SK-N-SH (cell line): ENCODE measurements at regions not wholly inside any gene's neighbourhood (a gene's known extent, or its start where the extent isn't known, plus 50 kb on each side); places are given as distances from the start of the nearest gene placed in this dataset.

Experiments
- CTCF ChIA-PET: fragments of 300-600, 350-600 bp; formaldehyde crosslinking; extraction: SDS; loops from one replicate; lab custom pipeline; 2021; lab: Yijun Ruan, JAX
- POLR2A ChIA-PET: fragments of 350-600 bp; sonication (Branson Sonifier 250); formaldehyde crosslinking; extraction: SDS; loops from one replicate; lab custom pipeline; 2020; ENCODE audit warnings: antibody characterized with exemption, inconsistent platforms; lab: Yijun Ruan, JAX
- DNase-seq: peaks from one replicate; pipeline ENCODE4 v3.0.0; 2012
- H2AFZ ChIP-seq: fragments of 200-600 bp; sonication (generic); 2 replicates; pipeline ENCODE4 v1.8.1; 2016; ENCODE audit warnings: antibody characterized with exemption, mild to moderate bottlenecking, low read depth
- H3F3A ChIP-seq: fragments of 200-600 bp; sonication (generic); replicated peaks from 2 replicates; pipeline ENCODE3; 2016; ENCODE audit warnings: antibody characterized with exemption, mild to moderate bottlenecking; ENCODE audit not compliant: insufficient read depth
- H3K27ac ChIP-seq, 2 experiments: fragments of 200-500 bp in 1 of 2; fragments of 200-600 bp in 1 of 2; sonication (Bioruptor generic) in 1 of 2; sonication (generic), shearing (Covaris generic) in 1 of 2; 2 replicates each; pipeline versions ENCODE4 v1.5.1 to v1.6.1; 2014 to 2016; ENCODE audit warnings: low read depth in 2 of 2, inconsistent platforms in 1 of 2, low read length in 1 of 2, mild to moderate bottlenecking in 1 of 2, mixed read lengths in 1 of 2
- H3K27me3 ChIP-seq: fragments of 200-600 bp; sonication (generic), shearing (Covaris generic); 2 replicates; pipeline ENCODE4 v1.6.1; 2016; ENCODE audit warnings: mixed run types; ENCODE audit not compliant: insufficient read depth
- H3K36me3 ChIP-seq, 2 experiments: fragments of 200-500 bp in 1 of 2; fragments of 200-600 bp in 1 of 2; sonication (Bioruptor generic) in 1 of 2; sonication (generic) in 1 of 2; replicated peaks in 1 of 2; 2 replicates each; pipeline versions ENCODE3 to v1.5.1; 2014 to 2016; ENCODE audit warnings: low read length in 1 of 2, mild to moderate bottlenecking in 1 of 2; ENCODE audit not compliant: insufficient read depth in 2 of 2, control insufficient read depth in 1 of 2
- H3K4me1 ChIP-seq, 2 experiments: fragments of 200-500 bp in 1 of 2; fragments of 200-600 bp in 1 of 2; sonication (Bioruptor generic) in 1 of 2; sonication (generic), shearing (Covaris generic) in 1 of 2; 2 replicates each; pipeline versions ENCODE4 v1.5.1 to v1.6.1; 2014 to 2016; ENCODE audit warnings: low read depth in 1 of 2, low read length in 1 of 2, mixed run types in 1 of 2; ENCODE audit not compliant: insufficient read depth in 2 of 2, control insufficient read depth in 1 of 2
- H3K4me2 ChIP-seq: fragments of 200-600 bp; sonication (generic), shearing (Covaris generic); 2 replicates; pipeline ENCODE4 v1.6.1; 2017; ENCODE audit warnings: mixed run types
- H3K4me3 ChIP-seq, 2 experiments: fragments of 200-500 bp in 1 of 2; fragments of 200-600 bp in 1 of 2; sonication (Bioruptor generic) in 1 of 2; sonication (generic), shearing (Covaris generic) in 1 of 2; 2 replicates each; pipeline versions ENCODE4 v1.5.1 to v1.8.1; 2014 to 2016; ENCODE audit warnings: low read depth in 2 of 2, inconsistent platforms in 1 of 2, low read length in 1 of 2, mild to moderate bottlenecking in 1 of 2, mixed read lengths in 1 of 2, moderate library complexity in 1 of 2
- H3K79me2 ChIP-seq: fragments of 200-600 bp; sonication (generic); 2 replicates; pipeline ENCODE4 v1.8.1; 2017; ENCODE audit warnings: mild to moderate bottlenecking; ENCODE audit not compliant: insufficient read depth
- H3K9ac ChIP-seq: fragments of 200-600 bp; sonication (generic); 2 replicates; pipeline ENCODE4 v1.6.1; 2017; ENCODE audit warnings: mixed run types
- H3K9me2 ChIP-seq: fragments of 200-600 bp; sonication (generic); 2 replicates; pipeline ENCODE4 v1.6.1; 2017; ENCODE audit warnings: mixed run types
- H3K9me3 ChIP-seq: fragments of 200-600 bp; sonication (generic); 2 replicates; pipeline ENCODE4 v1.6.1; 2017; ENCODE audit warnings: mixed run types, mild to moderate bottlenecking, moderate library complexity
- H4K20me1 ChIP-seq: fragments of 200-600 bp; sonication (generic); 2 replicates; pipeline ENCODE4 v1.6.1; 2017; ENCODE audit warnings: mild to moderate bottlenecking, mixed run types; ENCODE audit not compliant: insufficient read depth
- CHD2 ChIP-seq: fragments of 150-350 bp; IDR thresholded peaks from 2 replicates; pipeline ENCODE4 v1.6.1; 2018; ENCODE audit warnings: low read length; ENCODE audit not compliant: partially characterized antibody
- FOSL2 ChIP-seq: IDR thresholded peaks from 2 replicates; pipeline ENCODE4 v1.4.0; 2012; ENCODE audit warnings: low read depth, mild to moderate bottlenecking, moderate library complexity, borderline replicate concordance
- FOXJ3 ChIP-seq: sonication (generic); formaldehyde crosslinking; IDR thresholded peaks from 2 replicates; pipeline ENCODE4 v1.5.1; 2020; ENCODE audit warnings: mild to moderate bottlenecking, missing genetic modification reagents
- GABPA ChIP-seq: IDR thresholded peaks from 2 replicates; pipeline ENCODE4 v1.4.0; 2012; ENCODE audit warnings: low read depth, mild to moderate bottlenecking
- GATA2 ChIP-seq: sonication (generic); formaldehyde crosslinking; IDR thresholded peaks from 2 replicates; pipeline ENCODE4 v1.5.0; 2020; ENCODE audit warnings: mild to moderate bottlenecking, missing genetic modification reagents
- JUND ChIP-seq: IDR thresholded peaks from 2 replicates; pipeline ENCODE4 v1.4.0; 2012
- MEF2A ChIP-seq: IDR thresholded peaks from 2 replicates; pipeline ENCODE4 v1.4.0; 2012; ENCODE audit warnings: low read depth, borderline replicate concordance
- NFIC ChIP-seq: IDR thresholded peaks from 2 replicates; pipeline ENCODE4 v1.4.0; 2012; ENCODE audit warnings: borderline replicate concordance
- NRF1 ChIP-seq: IDR thresholded peaks from 2 replicates; pipeline ENCODE4 v1.6.1; 2012; ENCODE audit warnings: low read depth, mild to moderate bottlenecking, low read length
- RCOR1 ChIP-seq: fragments of 150-350 bp; IDR thresholded peaks from 2 replicates; pipeline ENCODE4 v1.6.1; 2017; ENCODE audit warnings: antibody characterized with exemption, low read length
- SIN3A ChIP-seq: IDR thresholded peaks from 2 replicates; pipeline ENCODE4 v1.6.1; 2012; ENCODE audit warnings: low read depth, mild to moderate bottlenecking, low read length, moderate library complexity, borderline replicate concordance
- SMC3 ChIP-seq: IDR thresholded peaks from 2 replicates; pipeline ENCODE4 v1.6.1; 2012; ENCODE audit warnings: low read depth, low read length, improper control_type of control experiment
- TEAD4 ChIP-seq: IDR thresholded peaks from 2 replicates; pipeline ENCODE4 v1.4.0; 2012; ENCODE audit warnings: mild to moderate bottlenecking, borderline replicate concordance; ENCODE audit not compliant: insufficient read depth
- WGBS: methylation state at CpG from one replicate; pipeline ENCODE4 v1.1.6; 2017; ENCODE audit warnings: low lambda C conversion rate; 5-methylcytosine and 5-hydroxymethylcytosine counted together
- TF ChIP-seq, protein P1 (sequence below): fragments of 150-350 bp; IDR thresholded peaks from 2 replicates; pipeline ENCODE4 v1.6.1; 2017; ENCODE audit warnings: antibody characterized with exemption, low read length, low read depth, borderline replicate concordance
- TF ChIP-seq, protein P2 (sequence below): IDR thresholded peaks from 2 replicates; pipeline ENCODE4 v1.4.0; 2012; ENCODE audit warnings: low read depth, borderline replicate concordance

DNA sequence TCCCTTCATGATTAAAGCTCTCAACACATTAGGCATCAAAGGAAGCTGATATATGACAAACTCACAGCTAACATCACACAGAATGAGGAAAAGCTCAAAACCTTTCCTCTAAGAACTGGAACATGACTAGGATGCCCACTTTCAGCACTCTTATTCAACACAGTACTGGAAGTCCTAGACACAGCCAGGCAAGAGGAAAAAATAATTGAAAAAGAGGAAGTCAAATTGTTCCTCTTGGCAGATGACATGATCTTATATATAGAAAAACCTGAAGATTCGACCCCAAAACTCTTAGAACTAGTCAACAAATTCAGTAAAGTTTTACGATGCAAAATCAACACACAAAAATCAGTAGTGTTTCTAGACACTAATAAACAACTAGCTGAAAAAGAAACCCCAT is 144.3 kb upstream of the NREP start:
- TF ChIP-seq FOXJ3 (CRISPR knock-in tag) (no peak), GABPA (no peak), MEF2A (no peak), SIN3A (no peak), TEAD4 (no peak), SMC3 (no peak), CHD2 (no peak), JUND (no peak), NRF1 (no peak), NFIC (no peak)
- TF ChIP-seq, all 33 proteins: peak for 0
- Histone ChIP-seq H4K20me1 (no peaks in the 10 kb centered on the region), H3K4me1 (no peaks in the 10 kb centered on the region), H3K9ac (no peak overlapping the region), H3K4me2 (no peak overlapping the region), H3K9me2 (no peaks in the 10 kb centered on the region; the same call in 1 of the 2 replicates), H3K27ac (no peak overlapping the region), H3K9me3 (no peaks in the 10 kb centered on the region), H3K4me3 (no peak overlapping the region), H3K27me3 (no peaks in the 10 kb centered on the region), H3F3A (no peaks in the 10 kb centered on the region), H3K36me3 (no peaks in the 10 kb centered on the region), H2AFZ (no peak overlapping the region), H3K79me2 (no peaks in the 10 kb centered on the region)
- DNase-seq: no peak
- ChIA-PET CTCF (no interaction called here), POLR2A (no interaction called here)
- WGBS: 18% methylated on average over 2 of the region's 2 CpGs

DNA sequence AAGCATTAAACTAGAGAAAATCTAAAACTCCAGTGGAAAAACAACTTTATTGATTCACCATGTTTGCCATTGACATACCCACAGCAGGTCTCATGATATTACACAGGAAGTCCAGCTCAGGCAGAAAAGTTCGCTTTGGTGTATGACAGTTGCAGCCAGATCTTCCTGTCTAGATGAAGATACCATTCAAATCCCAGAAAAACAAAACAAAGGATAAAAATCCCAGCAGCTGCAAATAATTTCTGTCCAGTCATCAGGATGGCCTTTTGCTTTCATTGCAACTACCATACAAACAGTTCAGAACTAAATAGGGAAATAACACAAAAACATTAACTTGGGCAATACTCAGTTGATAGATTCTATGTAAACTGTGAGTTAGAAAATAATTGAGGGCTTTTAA is 136.0 kb upstream of the NREP start:
- Histone ChIP-seq H4K20me1 (no peaks in the 10 kb centered on the region), H3K9me3 (no peaks in the 10 kb centered on the region), H3K9ac (no peak overlapping the region), H3K4me2 (peak overlapping the region; percentile 35; the same call in 1 of the 2 replicates), H3K4me1 (no peaks in the 10 kb centered on the region; a peak in 1 of 4 replicates), H3K9me2 (no peaks in the 10 kb centered on the region), H3K27ac (peak overlapping the region; percentile 40 to 55; a peak in 3 of 4 replicates), H3K36me3 (no peaks in the 10 kb centered on the region), H2AFZ (peak overlapping the region; percentile 67), H3K27me3 (no peaks in the 10 kb centered on the region), H3K79me2 (no peaks in the 10 kb centered on the region), H3K4me3 (no peak overlapping the region), H3F3A (no peaks in the 10 kb centered on the region)
- POLR2A ChIA-PET: no interaction called here
- peak; percentile 1 for DNase-seq
- WGBS: 86% methylated on average over 1 of the region's 1 CpG
- TF ChIP-seq SIN3A: no peak
- no peak for TF ChIP-seq RCOR1
- no peak for TF ChIP-seq MEF2A
- no peak for TF ChIP-seq FOXJ3 (CRISPR knock-in tag)
- no peak for TF ChIP-seq TEAD4
- TF ChIP-seq NRF1: no peak
- TF ChIP-seq, protein P1, sequence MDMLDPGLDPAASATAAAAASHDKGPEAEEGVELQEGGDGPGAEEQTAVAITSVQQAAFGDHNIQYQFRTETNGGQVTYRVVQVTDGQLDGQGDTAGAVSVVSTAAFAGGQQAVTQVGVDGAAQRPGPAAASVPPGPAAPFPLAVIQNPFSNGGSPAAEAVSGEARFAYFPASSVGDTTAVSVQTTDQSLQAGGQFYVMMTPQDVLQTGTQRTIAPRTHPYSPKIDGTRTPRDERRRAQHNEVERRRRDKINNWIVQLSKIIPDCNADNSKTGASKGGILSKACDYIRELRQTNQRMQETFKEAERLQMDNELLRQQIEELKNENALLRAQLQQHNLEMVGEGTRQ: no peak
- TF ChIP-seq CHD2: no peak
- TF ChIP-seq, protein P2, sequence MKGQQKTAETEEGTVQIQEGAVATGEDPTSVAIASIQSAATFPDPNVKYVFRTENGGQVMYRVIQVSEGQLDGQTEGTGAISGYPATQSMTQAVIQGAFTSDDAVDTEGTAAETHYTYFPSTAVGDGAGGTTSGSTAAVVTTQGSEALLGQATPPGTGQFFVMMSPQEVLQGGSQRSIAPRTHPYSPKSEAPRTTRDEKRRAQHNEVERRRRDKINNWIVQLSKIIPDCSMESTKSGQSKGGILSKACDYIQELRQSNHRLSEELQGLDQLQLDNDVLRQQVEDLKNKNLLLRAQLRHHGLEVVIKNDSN: no peak
- TF ChIP-seq FOSL2: no peak
- no peak for TF ChIP-seq GATA2 (CRISPR knock-in tag)
- CTCF ChIA-PET: no interaction called here
